ENCODE measurements at regions not wholly inside any gene's neighbourhood (a gene's known extent, or its start where the extent isn't known, plus 50 kb on each side); places are given as distances from the start of the nearest gene placed in this dataset.
"Not testable (repeated sequence)": the region's sequence is repeated elsewhere in the genome, so short reads cannot be mapped to it uniquely, and the experiment has no call there.

GRCh38 chr7:42554932-42555331 is 317.9 kb upstream of the GLI3 start:
- H3K4me1 ChIP-seq (ENCODE audit: control insufficient read depth, insufficient read depth, low read length); H3K4me3 ChIP-seq (ENCODE audit: low read length); H3K27ac ChIP-seq (ENCODE audit: low read length); DNase-seq; intact Hi-C loops (cut with DNase I); ATAC-seq; H3K9me3 ChIP-seq (ENCODE audit: control insufficient read depth, low read length); H3K27me3 ChIP-seq (ENCODE audit: control insufficient read depth, insufficient read depth): not testable (repeated sequence)
- 94% methylated on average over 2 of the region's 2 CpGs for WGBS

DNA sequence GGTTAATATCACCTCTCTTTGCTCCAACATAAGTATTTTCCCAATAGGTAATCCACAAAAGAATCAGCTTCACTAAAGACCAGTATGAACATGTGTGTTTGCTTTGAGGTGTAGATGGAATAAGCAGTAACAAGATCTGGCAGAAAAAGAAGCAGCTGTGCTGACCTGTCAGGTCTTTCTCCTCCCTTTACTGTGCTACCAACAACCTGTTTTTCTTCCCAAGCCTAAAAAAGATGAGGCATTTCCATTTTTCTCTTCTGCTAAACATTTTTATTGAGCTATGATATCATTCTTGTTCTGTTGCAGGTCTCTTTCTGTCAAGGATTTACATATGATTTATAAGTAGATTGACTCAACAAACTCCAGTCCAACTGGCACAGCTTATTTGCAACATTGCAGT is 315.2 kb upstream of the GLI3 start:
- ATAC-seq = no peak
- H3K4me3 ChIP-seq (ENCODE audit: low read length) = no peak overlapping the region
- intact Hi-C loops (cut with DNase I) = no loop called here
- no peaks in the 10 kb centered on the region for H3K27me3 ChIP-seq (ENCODE audit: control insufficient read depth, insufficient read depth)
- H3K4me1 ChIP-seq (ENCODE audit: control insufficient read depth, insufficient read depth, low read length) = no peaks in the 10 kb centered on the region
- no peak for DNase-seq
- no peak overlapping the region for H3K27ac ChIP-seq (ENCODE audit: low read length)
- no peaks in the 10 kb centered on the region for H3K9me3 ChIP-seq (ENCODE audit: control insufficient read depth, low read length)

GRCh38 chr7:42550706-42551470 is 313.9 kb upstream of the GLI3 start:
- intact Hi-C loops (cut with DNase I) = no loop called here
- no peaks in the 10 kb centered on the region for H3K4me1 ChIP-seq (ENCODE audit: control insufficient read depth, insufficient read depth, low read length)
- no peak for ATAC-seq

DNA sequence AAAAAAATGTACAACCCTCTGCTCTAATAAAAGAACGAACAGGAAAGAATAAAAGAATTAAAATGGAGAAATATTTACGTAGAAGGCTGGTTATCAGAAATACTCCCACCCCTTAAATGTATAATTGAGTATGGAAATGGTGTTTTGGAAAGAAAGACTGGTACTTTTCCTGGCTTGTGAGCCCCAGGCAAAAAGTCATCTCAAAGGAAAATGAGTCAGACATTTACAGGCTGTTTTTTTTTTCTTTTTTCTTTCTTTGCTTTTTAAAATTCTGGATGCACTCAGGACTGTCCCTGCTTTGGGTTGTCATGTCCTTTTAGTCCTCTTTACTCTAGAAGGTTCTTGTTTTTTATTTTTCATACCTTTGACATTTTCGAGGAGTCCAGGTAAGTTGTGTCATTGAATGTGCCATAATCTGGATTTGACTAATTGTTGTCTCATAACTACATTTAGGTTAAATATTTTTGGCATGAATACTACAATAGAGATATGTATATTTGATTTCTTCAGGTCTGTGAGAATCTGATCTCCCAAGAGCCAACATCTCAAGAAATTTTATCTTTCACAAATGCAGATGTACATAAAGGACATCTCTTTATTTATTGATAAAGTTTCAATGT is 313.0 kb upstream of the GLI3 start:
- no peak overlapping the region for H3K27ac ChIP-seq (ENCODE audit: low read length)
- no peak for DNase-seq
- intact Hi-C loops (cut with DNase I) = no loop called here
- no peak for ATAC-seq
- no peaks in the 10 kb centered on the region for H3K27me3 ChIP-seq (ENCODE audit: control insufficient read depth, insufficient read depth)
- H3K4me3 ChIP-seq (ENCODE audit: low read length) = no peak overlapping the region
- WGBS = 65% methylated on average over 3 of the region's 3 CpGs
- H3K9me3 ChIP-seq (ENCODE audit: control insufficient read depth, low read length) = no peaks in the 10 kb centered on the region
- H3K4me1 ChIP-seq (ENCODE audit: control insufficient read depth, insufficient read depth, low read length) = no peaks in the 10 kb centered on the region

More at GRCh38 chr7:42550706-42551470, 313.9 kb upstream of the GLI3 start:
- DNase-seq = no peak
- Histone ChIP-seq H3K27ac (ENCODE audit: low read length) (no peak overlapping the region), H3K9me3 (ENCODE audit: control insufficient read depth, low read length) (no peaks in the 10 kb centered on the region), H3K4me3 (ENCODE audit: low read length) (no peak overlapping the region), H3K27me3 (ENCODE audit: control insufficient read depth, insufficient read depth) (no peaks in the 10 kb centered on the region)

DNA sequence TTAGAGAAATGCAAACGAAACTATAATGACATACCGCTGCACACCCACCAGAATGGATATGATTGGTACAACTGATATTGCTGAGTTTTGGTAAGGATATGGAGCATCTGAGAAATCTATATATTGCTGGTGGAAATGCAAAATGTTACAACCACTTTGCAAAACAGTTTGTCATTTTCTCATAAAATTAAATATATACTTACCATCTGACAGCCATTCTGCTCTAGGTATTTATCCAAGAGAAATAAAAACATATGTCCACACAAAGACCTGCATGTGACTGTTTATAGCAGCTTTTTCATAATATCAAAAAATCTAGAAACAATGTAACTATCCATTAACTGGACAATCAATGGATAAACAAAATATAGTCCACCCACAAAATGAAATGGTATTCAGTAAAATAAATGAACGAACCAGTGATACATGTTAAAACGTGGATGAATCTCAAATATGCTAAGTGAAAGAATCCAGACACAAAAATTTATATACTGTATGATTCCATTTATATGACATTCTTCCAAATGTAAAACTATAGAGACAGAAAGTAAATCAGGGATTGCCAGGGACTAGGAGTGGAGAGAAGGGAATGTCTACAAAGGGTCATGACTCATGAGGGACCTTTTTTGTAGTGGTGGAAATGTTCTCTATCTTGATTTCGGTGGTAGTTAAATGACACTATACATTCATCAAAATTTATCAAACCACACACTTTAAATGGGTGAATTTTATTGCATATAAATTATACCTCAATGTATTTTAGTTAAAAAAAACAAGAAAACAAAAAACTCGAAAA is 312.0 kb upstream of the GLI3 start:
- Histone ChIP-seq H3K4me1 (ENCODE audit: control insufficient read depth, insufficient read depth, low read length) (no peaks in the 10 kb centered on the region), H3K27me3 (ENCODE audit: control insufficient read depth, insufficient read depth) (no peaks in the 10 kb centered on the region), H3K27ac (ENCODE audit: low read length) (no peak overlapping the region), H3K9me3 (ENCODE audit: control insufficient read depth, low read length) (no peaks in the 10 kb centered on the region), H3K4me3 (ENCODE audit: low read length) (no peak overlapping the region)
- 83% methylated on average over 6 of the region's 6 CpGs for WGBS
- ATAC-seq = no peak
- no peak for DNase-seq
- intact Hi-C loops (cut with DNase I) = no loop called here

DNA sequence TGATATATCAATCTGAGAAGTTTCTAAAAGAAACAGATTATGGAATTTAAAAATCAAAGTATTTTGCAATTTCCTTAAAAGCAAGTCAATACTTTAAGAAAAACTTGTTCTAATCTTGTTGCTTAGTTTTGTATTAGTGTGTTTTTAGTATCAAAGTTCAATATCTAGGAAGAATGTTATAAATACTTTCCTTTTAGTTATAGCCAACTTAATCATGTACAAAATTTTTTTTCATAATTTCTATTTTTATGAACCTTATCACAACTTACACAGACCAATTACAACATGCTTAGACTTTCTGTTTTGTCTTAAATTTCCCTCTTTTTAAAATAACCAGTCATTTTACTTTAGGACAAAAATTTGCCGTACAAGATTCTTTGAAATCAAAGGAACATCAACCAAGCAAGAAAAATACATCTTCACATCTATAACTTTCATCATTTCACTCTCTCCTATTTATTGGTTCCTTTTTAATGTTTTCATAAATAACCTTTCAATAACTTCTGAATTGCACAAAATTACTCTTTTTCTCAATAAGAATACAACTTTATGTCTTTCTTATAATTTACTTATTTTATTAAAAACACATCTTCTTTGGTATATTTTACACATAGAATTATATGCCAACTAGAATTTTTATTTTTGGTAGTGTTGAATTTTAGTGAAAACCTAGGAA is 308.2 kb upstream of the GLI3 start:
- no peak for DNase-seq
- WGBS = 92% methylated on average over 1 of the region's 1 CpG
- intact Hi-C loops (cut with DNase I) = no loop called here
- no peak overlapping the region for H3K27ac ChIP-seq (ENCODE audit: low read length)
- H3K9me3 ChIP-seq (ENCODE audit: control insufficient read depth, low read length) = no peaks in the 10 kb centered on the region
- H3K4me3 ChIP-seq (ENCODE audit: low read length) = no peak overlapping the region
- H3K27me3 ChIP-seq (ENCODE audit: control insufficient read depth, insufficient read depth) = no peaks in the 10 kb centered on the region
- no peak for ATAC-seq
- no peaks in the 10 kb centered on the region for H3K4me1 ChIP-seq (ENCODE audit: control insufficient read depth, insufficient read depth, low read length)

- no peaks in the 10 kb centered on the region for H3K27me3 ChIP-seq (ENCODE audit: control insufficient read depth, insufficient read depth)
- intact Hi-C loops (cut with DNase I) = no loop called here
- no peak for ATAC-seq
- 61% methylated on average over 4 of the region's 4 CpGs for WGBS
- H3K4me1 ChIP-seq (ENCODE audit: control insufficient read depth, insufficient read depth, low read length) = no peaks in the 10 kb centered on the region
- no peak for DNase-seq
- H3K4me3 ChIP-seq (ENCODE audit: low read length) = no peak overlapping the region
- no peaks in the 10 kb centered on the region for H3K9me3 ChIP-seq (ENCODE audit: control insufficient read depth, low read length)
- no peak overlapping the region for H3K27ac ChIP-seq (ENCODE audit: low read length)
Measured at GRCh38 chr7:42543953-42544352, 306.9 kb upstream of the GLI3 start.

GRCh38 chr7:42542446-42542845 is 305.4 kb upstream of the GLI3 start:
- intact Hi-C loops (cut with DNase I); H3K27me3 ChIP-seq (ENCODE audit: control insufficient read depth, insufficient read depth); DNase-seq; H3K4me3 ChIP-seq (ENCODE audit: low read length); H3K27ac ChIP-seq (ENCODE audit: low read length); ATAC-seq; H3K9me3 ChIP-seq (ENCODE audit: control insufficient read depth, low read length); H3K4me1 ChIP-seq (ENCODE audit: control insufficient read depth, insufficient read depth, low read length): not testable (repeated sequence)
- 94% methylated on average over 1 of the region's 1 CpG for WGBS

DNA sequence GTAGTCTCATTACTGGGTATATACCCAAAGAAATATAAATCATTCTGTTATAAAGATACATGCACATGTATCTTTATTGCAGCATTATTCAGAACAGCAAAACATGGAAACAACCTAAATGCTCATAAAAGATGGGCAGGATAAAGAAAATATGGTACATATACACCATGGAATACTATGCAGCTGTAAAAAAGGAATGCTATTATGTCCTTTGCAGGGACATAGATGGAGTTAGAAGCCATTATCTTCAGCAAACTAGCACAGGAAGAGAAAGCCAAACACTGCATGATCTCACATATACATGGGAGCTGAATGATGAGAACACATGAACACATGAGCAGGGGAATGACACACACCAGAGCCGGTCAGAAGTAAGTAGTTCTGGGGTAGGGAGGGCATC is 297.4 kb upstream of the GLI3 start:
- Histone ChIP-seq H3K27ac (ENCODE audit: low read length) (no peak overlapping the region), H3K4me3 (ENCODE audit: low read length) (no peak overlapping the region), H3K27me3 (ENCODE audit: control insufficient read depth, insufficient read depth) (no peaks in the 10 kb centered on the region), H3K9me3 (ENCODE audit: control insufficient read depth, low read length) (no peaks in the 10 kb centered on the region), H3K4me1 (ENCODE audit: control insufficient read depth, insufficient read depth, low read length) (no peaks in the 10 kb centered on the region)
- ATAC-seq (no peak), DNase-seq (no peak)
- 98% methylated on average over 1 of the region's 1 CpG for WGBS
- intact Hi-C loops (cut with DNase I) = no loop called here

- intact Hi-C loops (cut with DNase I) = no loop called here
- Histone ChIP-seq H3K4me3 (ENCODE audit: low read length) (no peak overlapping the region), H3K4me1 (ENCODE audit: control insufficient read depth, insufficient read depth, low read length) (no peaks in the 10 kb centered on the region), H3K27ac (ENCODE audit: low read length) (no peak overlapping the region), H3K9me3 (ENCODE audit: control insufficient read depth, low read length) (peaks cover 2% of the 10 kb centered on the region), H3K27me3 (ENCODE audit: control insufficient read depth, insufficient read depth) (no peaks in the 10 kb centered on the region)
- DNase-seq (no peak), ATAC-seq (no peak)
- WGBS = 56% methylated on average over 2 of the region's 2 CpGs
Measured at GRCh38 chr7:42527004-42527403, 290.0 kb upstream of the GLI3 start.
